IPS DF 6.9 (cell line): ENCODE measurements at regions not wholly inside any gene's neighbourhood (a gene's known extent, or its start where the extent isn't known, plus 50 kb on each side); places are given as distances from the start of the nearest gene placed in this dataset.
A peak's percentile ranks its signal among the peaks of the same experiment; 100 is the strongest.

Experiments
- DNase-seq: peaks from one replicate; pipeline ENCODE4 v3.0.0-alpha.2; 2013; ENCODE audit warnings: low read depth, low spot score
- H3K27ac ChIP-seq: one replicate; pipeline ENCODE4 v1.5.1; 2013; ENCODE audit warnings: low read length, control low read depth
- H3K27me3 ChIP-seq: 2 replicates; pipeline ENCODE4 v1.6.1; 2013; ENCODE audit warnings: mild to moderate bottlenecking, low read length; ENCODE audit not compliant: control insufficient read depth, insufficient read depth
- H3K36me3 ChIP-seq: 2 replicates; pipeline ENCODE4 v1.6.1; 2013; ENCODE audit warnings: low read length; ENCODE audit not compliant: control insufficient read depth, insufficient read depth
- H3K4me1 ChIP-seq: 2 replicates; pipeline ENCODE4 v1.6.1; 2013; ENCODE audit warnings: low read length; ENCODE audit not compliant: control insufficient read depth, insufficient read depth
- H3K4me3 ChIP-seq: 2 replicates; pipeline ENCODE4 v1.5.1; 2013; ENCODE audit warnings: mild to moderate bottlenecking, low read length
- H3K9me3 ChIP-seq: 2 replicates; pipeline ENCODE4 v1.6.1; 2013; ENCODE audit warnings: low read length, inconsistent platforms; ENCODE audit not compliant: control insufficient read depth, insufficient read depth
- WGBS: extraction: QIAGEN DNeasy Blood & Tissue Kit; methylation state at CpG from one replicate; pipeline ENCODE4 v1.1.7; 2013; ENCODE audit warnings: mixed read lengths, missing lambda C conversion rate; ENCODE audit not compliant: insufficient read length, insufficient coverage; 5-methylcytosine and 5-hydroxymethylcytosine counted together

DNA sequence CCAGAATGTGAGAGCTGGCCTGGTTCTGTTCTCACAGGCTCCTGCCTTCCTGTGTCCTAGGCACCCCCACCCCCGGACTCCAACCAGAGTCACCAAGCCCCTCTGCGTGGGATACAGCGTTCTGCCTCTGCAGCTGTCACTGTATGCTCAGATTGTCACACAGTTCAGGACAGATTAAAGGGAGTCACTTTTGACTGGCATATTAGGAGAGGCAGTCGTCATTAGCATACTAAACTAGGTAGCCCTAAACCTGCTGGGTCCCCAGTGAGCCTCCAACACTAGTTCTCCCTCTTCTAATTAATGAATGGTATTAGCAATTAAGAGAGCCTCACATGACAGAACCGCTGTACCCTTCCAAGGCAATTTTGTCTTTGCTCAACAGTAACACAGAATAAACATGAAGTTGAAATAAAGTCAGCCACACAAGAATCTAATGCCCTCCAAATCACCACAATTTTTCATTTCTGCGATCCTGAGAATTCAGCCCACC lies 340.2 kb downstream of the CMPK2 start:
- H3K36me3 ChIP-seq = no peaks in the 10 kb centered on the region
- H3K27me3 ChIP-seq = no peaks in the 10 kb centered on the region
- no peak overlapping the region for H3K27ac ChIP-seq
- no peak for DNase-seq
- no peaks in the 10 kb centered on the region for H3K9me3 ChIP-seq
- no CpG with 5 or more reads among the region's 6 CpGs for WGBS
- H3K4me1 ChIP-seq = no peaks in the 10 kb centered on the region; the same call in 1 of the 2 replicates
- no peak overlapping the region for H3K4me3 ChIP-seq

- WGBS = no CpG with 5 or more reads among the region's 6 CpGs
- Histone ChIP-seq H3K36me3 (no peaks in the 10 kb centered on the region), H3K27ac (no peak overlapping the region), H3K4me1 (no peaks in the 10 kb centered on the region; the same call in 1 of the 2 replicates), H3K27me3 (no peaks in the 10 kb centered on the region), H3K4me3 (no peak overlapping the region), H3K9me3 (no peaks in the 10 kb centered on the region)
- DNase-seq = peak; percentile 54
Observed at GRCh38 chr2:6526093-6526824, 339.4 kb downstream of the CMPK2 start.

DNA sequence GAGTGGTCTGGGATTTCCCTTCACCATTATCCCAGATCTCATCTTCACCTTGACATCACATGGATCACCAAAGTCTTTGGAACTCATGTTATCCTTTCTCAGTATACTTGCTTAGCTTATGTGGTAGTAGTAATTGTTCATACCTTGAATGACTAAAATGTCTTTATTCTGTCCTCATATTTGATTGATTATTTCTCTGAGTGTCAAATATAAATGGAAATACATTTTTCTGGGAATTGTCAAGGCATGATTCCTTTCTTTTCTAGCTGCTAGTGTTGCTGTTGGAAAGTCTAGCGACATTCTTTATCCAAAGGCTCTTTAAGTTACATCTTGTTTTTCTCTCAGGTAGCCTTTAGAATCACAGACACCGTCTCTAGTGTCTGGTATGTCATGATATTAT lies 334.4 kb downstream of the CMPK2 start:
- H3K36me3 ChIP-seq = no peaks in the 10 kb centered on the region
- no peak overlapping the region for H3K27ac ChIP-seq
- H3K9me3 ChIP-seq = no peaks in the 10 kb centered on the region
- peaks cover 3% of the 10 kb centered on the region; the same call in 1 of the 2 replicates for H3K4me1 ChIP-seq
- DNase-seq = no peak
- H3K27me3 ChIP-seq = no peaks in the 10 kb centered on the region
- no CpG with 5 or more reads among the region's 2 CpGs for WGBS
- no peak overlapping the region for H3K4me3 ChIP-seq

GRCh38 chr2:6535572-6535971 lies 330.1 kb downstream of the CMPK2 start:
- Histone ChIP-seq H3K27ac (no peak overlapping the region), H3K4me3 (no peak overlapping the region), H3K36me3 (no peaks in the 10 kb centered on the region), H3K27me3 (no peaks in the 10 kb centered on the region), H3K4me1 (peaks cover 3% of the 10 kb centered on the region; the same call in 1 of the 2 replicates), H3K9me3 (no peaks in the 10 kb centered on the region)
- no CpG with 5 or more reads among the region's 10 CpGs for WGBS
- DNase-seq = no peak

DNA sequence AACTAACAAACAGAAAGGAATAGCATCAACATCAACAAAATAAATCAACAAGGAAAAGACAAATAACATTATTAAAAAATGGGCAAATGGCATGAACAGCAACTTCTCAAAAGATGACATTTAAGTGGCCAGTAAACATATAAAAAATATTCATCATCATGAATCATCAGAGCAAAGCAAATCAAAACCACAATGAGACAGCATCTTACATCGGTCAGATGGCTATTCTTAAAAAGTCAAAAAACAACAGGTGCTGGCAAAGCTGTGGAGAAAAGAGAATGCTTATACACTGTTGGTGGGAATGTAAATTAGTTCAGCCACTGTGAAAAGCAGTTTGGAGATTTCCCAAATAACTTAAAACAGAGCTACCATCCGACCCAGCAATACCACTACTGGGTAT lies 327.1 kb downstream of the CMPK2 start:
- no peak overlapping the region for H3K4me3 ChIP-seq
- H3K27me3 ChIP-seq = no peaks in the 10 kb centered on the region
- DNase-seq = no peak
- H3K36me3 ChIP-seq = no peaks in the 10 kb centered on the region
- no peaks in the 10 kb centered on the region for H3K9me3 ChIP-seq
- H3K4me1 ChIP-seq = peaks cover 3% of the 10 kb centered on the region; the same call in 1 of the 2 replicates
- WGBS = no CpG with 5 or more reads among the region's 2 CpGs
- H3K27ac ChIP-seq = no peak overlapping the region

DNA sequence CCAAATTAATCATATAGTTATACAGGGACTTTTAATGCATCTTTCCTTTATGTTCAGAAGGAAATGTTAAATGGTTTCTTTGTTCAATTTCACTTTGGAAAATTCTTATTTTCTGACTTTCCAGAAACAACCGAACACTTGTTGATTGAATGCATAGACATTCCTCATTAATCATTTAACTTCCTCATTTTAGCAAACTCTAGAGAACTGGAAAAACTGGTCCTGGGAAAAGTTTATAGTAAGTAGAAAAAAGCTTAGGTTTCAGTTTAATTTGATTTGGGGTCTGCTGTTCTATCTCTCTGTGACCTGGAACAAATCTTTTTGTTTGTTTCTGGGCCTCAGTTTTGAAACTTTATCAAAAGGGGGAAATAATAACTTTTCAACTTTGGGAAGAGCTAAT lies 320.4 kb downstream of the CMPK2 start:
- no peaks in the 10 kb centered on the region for H3K27me3 ChIP-seq
- no peaks in the 10 kb centered on the region for H3K36me3 ChIP-seq
- WGBS = no CpG with 5 or more reads among the region's 1 CpG
- H3K4me1 ChIP-seq = no peaks in the 10 kb centered on the region
- no peak overlapping the region for H3K27ac ChIP-seq
- no peaks in the 10 kb centered on the region for H3K9me3 ChIP-seq
- H3K4me3 ChIP-seq = no peak overlapping the region
- no peak for DNase-seq

GRCh38 chr2:6545795-6546194 lies 319.9 kb downstream of the CMPK2 start:
- no peak overlapping the region for H3K4me3 ChIP-seq
- no peaks in the 10 kb centered on the region; the same call in 1 of the 2 replicates for H3K9me3 ChIP-seq
- WGBS = no CpG with 5 or more reads among the region's 4 CpGs
- H3K4me1 ChIP-seq = no peaks in the 10 kb centered on the region
- H3K27ac ChIP-seq = no peak overlapping the region
- H3K27me3 ChIP-seq = no peaks in the 10 kb centered on the region
- no peaks in the 10 kb centered on the region for H3K36me3 ChIP-seq
- no peak for DNase-seq

- DNase-seq = no peak
- H3K9me3 ChIP-seq = no peaks in the 10 kb centered on the region; the same call in 1 of the 2 replicates
- whole genome bisulfite sequencing = no CpG with 5 or more reads among the region's 7 CpGs
- H3K4me3 ChIP-seq = no peak overlapping the region
- no peak overlapping the region for H3K27ac ChIP-seq
- H3K4me1 ChIP-seq = peaks cover 3% of the 10 kb centered on the region; the same call in 1 of the 2 replicates
- H3K27me3 ChIP-seq = no peaks in the 10 kb centered on the region
- H3K36me3 ChIP-seq = no peaks in the 10 kb centered on the region
Observed at GRCh38 chr2:6554466-6554865, 311.2 kb downstream of the CMPK2 start.

- no CpG with 5 or more reads among the region's 3 CpGs for WGBS
Observed at GRCh38 chr2:6556755-6557154, 309.0 kb downstream of the CMPK2 start.

GRCh38 chr2:6557737-6558136 lies 308.0 kb downstream of the CMPK2 start:
- Histone ChIP-seq H3K27ac (no peak overlapping the region), H3K27me3 (no peaks in the 10 kb centered on the region), H3K4me1 (peaks cover 3% of the 10 kb centered on the region; the same call in 1 of the 2 replicates), H3K4me3 (no peak overlapping the region), H3K9me3 (no peaks in the 10 kb centered on the region), H3K36me3 (no peaks in the 10 kb centered on the region)
- no peak for DNase-seq

More at GRCh38 chr2:6556755-6557154, 309.0 kb downstream of the CMPK2 start:
- H3K4me1 ChIP-seq = peaks cover 3% of the 10 kb centered on the region; the same call in 1 of the 2 replicates
- no peak for DNase-seq
- no peak overlapping the region for H3K4me3 ChIP-seq
- H3K27ac ChIP-seq = no peak overlapping the region
- no peaks in the 10 kb centered on the region for H3K27me3 ChIP-seq
- H3K36me3 ChIP-seq = no peaks in the 10 kb centered on the region
- H3K9me3 ChIP-seq = no peaks in the 10 kb centered on the region

GRCh38 chr2:6562771-6563170 lies 302.9 kb downstream of the CMPK2 start:
- no peak for DNase-seq
- Histone ChIP-seq H3K4me3 (no peak overlapping the region), H3K4me1 (no peaks in the 10 kb centered on the region), H3K9me3 (no peaks in the 10 kb centered on the region), H3K36me3 (no peaks in the 10 kb centered on the region), H3K27me3 (no peaks in the 10 kb centered on the region), H3K27ac (no peak overlapping the region)
- no CpG with 5 or more reads among the region's 7 CpGs for WGBS
